Activated gamma-delta T cell treated with Interleukin-2 at 50 U/mL for 16 hours (primary cell): ENCODE measurements at regions not wholly inside any gene's neighbourhood (a gene's known extent, or its start where the extent isn't known, plus 50 kb on each side); places are given as distances from the start of the nearest gene placed in this dataset.
A peak's percentile ranks its signal among the peaks of the same experiment; 100 is the strongest.
"Not testable (repeated sequence)": the region's sequence is repeated elsewhere in the genome, so short reads cannot be mapped to it uniquely, and the experiment has no call there.

Experiments used
- DNase-seq: peaks from one replicate; pipeline ENCODE4 v3.0.0-alpha.2; 2020

DNA sequence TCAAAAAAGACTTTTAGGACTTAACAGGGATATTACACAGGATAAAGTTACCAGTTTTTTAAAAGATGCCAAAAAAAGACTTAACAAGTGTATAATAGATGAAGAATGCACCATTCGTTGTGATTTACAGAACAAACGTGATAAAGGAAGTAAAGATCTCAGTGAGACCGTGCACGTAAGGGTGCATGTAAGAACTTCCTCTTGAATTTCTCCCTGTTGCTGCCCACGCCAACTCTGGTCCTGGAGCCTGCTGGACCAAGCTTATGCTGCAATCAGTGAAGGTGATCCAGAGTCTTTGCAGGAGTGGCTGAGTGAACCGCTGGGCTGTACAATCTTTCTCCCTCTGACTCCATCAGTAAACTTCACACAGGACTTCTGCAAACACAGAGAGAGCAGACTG, 593.7 kb downstream of the TMEM121 start:
- no peak for DNase-seq

DNA sequence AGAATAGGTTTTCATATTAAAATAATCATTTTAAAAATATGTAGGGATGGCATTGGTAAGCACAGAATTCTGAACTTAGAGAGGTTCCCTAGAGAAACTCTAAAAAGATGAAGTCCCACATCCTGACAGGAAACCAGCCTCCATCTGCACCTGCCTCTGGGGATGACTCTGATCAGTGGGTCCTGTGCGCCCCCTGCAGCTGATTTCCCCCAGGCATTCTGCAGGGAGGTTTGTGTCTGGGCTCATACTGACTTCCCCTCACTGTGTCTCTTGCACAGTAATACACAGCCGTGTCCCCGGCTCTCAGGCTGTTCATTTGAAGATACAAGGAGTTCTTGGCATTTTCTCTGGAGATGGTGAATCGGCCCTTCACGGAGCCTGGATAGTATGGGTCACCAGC, 602.9 kb downstream of the TMEM121 start:
- DNase-seq: peak; percentile 23

DNA sequence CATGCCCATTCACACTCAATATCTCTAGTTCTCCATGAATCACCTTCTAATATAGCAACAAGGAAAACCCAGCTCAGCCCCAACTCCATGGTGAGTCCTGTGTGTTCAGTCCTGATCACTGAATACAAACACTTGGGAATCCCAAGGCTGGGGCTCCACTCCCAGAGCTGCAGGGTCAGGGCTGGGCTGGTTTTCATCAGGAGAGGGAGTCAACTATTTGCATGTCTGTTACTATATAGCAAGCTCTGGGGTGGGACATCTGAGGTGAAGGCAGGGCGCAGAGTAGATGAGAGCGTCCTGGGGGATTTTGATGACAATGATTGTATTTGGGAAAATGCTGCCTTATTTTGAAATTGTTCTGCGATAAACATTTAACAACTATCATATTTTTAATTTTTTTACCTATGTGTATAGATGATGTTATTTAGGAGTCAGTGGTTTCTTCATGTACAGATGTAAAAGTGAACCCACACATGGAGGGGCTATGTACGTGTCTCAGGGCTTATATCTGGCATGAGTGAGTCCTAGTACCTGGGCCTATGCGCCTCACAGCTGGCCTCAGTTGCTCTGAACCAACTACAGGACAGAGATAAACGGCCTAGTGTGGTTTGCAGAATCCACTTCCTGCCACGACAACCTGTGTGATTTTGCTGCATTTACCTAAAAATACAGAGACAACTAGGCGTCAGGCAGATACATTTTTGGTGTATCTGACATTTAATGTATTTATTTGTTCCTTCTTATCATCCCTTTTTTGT, 603.7 kb downstream of the TMEM121 start:
- not testable (repeated sequence) for DNase-seq

DNA sequence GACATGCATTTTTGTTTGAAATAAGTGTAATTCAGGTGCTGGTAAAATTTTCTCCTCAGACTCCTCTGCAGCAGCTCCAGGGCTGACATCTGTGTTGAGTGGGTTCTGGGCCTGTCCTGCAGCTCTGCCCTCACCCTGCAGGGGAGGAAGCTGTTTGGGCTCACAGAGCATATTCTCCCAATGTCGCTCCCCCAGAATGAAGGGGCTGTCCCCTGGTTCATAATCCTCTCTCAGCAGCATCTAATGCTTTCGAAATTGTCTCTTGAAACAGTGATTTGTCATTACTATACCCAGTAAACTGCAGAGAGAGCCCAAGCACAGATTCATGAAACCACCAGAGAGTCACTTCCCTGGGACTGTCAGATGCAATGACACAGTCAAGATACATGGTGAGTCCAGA, 606.7 kb downstream of the TMEM121 start:
- DNase-seq: not testable (repeated sequence)

DNA sequence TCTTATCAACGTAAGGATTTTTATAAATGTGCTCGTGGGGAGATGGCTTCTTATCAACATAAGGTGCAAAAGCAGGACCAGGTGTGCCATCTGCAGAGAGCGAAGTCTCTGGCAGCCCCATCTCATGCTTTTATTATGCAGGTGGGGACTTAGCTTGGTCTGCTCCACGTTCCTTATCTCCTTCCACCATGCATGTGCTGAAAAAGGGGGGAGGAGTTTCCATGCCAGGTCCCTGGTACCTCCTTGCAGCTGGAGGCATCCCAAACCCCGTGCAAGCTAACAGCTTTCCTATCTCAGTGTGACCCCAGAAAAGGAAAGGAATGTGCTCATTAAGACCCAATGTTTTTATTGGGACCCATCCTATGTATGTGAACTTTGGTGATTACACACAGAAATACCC, 608.5 kb downstream of the TMEM121 start:
- DNase-seq: no peak

DNA sequence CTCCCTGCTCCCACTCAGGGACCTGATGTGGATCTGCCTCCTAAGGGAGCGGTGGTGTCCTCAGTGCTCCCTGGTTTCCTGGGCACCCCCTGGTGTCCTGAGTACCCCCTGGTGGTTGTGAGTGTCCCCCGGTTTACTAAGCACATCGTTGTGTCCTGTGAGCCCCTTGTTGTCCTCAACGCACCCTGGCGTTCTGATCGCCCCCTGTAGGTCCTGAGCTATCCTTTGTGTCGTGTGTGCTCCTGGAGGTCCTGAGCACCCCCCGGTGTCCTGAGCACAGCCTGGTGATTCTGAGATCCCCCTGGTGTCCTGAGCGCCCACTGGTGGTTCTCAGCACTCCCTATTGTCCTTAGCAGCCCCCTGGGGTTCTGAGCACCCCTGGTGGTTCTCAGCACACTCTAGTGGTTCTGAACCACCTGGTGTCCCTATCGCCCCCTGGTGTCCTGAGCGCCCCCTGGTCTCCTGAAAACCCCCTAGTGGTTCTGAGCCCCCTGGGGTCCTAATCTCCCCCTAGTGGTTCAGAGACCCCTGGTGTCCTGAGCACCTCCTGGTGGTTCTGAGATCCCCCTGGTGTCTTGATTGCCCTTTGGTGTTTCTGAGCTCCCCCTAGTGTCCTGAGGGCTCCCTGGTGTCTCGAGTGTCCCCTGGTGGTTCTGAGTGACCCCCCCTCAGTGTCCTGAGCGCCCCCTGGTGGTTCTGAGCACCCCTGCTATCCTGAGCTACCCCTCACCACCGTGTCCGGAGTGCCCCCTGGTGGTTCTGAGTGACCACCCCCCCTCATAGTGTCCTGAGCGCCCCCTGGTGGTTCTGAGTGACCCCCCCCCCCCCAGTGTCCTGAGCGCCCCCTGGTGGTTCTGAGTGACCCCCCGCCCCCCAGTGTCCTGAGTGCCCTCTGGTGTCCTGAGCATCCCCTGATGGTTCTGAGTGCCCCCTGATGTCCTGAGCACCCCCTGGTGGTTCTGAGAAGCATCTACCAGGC, 615.1 kb downstream of the TMEM121 start:
- no peak for DNase-seq

DNA sequence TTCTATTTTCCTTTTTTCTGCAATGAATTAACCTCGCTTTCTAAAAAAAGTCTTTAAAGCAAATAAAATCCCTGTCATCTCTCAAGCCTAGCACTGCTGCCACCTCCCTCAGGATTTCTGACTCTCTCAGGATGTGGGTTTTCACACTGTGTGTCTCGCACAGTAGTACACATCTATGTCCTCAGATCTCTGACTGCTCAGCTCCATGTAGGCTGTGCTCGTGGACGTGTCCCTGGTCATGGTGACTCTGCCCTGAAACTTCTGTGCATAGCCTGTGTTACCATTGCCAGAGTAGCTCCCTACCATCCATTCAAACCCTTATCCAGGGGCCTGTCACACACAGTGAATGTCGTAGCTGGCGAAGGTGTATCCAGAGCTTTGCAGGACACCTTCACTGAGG, 619.3 kb downstream of the TMEM121 start:
- peak; percentile 38 for DNase-seq

DNA sequence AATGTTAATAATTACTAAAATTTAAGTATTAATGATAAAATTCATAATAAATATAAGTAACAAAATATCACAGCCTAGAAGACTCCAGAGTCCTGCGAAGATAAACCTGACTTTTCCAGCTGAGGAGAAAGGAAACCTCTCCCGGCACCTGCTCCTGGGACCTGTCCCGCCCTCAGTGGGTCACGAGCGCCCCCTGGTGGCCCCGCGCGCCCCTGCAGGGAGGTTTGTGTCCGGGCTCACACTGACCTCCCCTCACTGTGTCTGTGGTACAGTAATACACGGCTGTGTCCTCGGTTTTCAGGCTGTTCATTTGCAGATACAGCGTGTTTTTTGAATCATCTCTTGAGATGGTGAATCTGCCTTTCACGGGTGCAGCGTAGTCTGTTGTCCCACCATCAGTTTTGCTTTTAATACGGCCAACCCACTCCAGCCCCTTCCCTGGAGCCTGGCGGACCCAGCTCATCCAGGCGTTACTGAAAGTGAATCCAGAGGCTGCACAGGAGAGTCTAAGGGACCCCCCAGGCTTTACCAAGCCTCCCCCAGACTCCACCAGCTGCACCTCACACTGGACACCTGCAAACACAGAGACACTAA, 627.1 kb downstream of the TMEM121 start:
- DNase-seq: peak; percentile 90

DNA sequence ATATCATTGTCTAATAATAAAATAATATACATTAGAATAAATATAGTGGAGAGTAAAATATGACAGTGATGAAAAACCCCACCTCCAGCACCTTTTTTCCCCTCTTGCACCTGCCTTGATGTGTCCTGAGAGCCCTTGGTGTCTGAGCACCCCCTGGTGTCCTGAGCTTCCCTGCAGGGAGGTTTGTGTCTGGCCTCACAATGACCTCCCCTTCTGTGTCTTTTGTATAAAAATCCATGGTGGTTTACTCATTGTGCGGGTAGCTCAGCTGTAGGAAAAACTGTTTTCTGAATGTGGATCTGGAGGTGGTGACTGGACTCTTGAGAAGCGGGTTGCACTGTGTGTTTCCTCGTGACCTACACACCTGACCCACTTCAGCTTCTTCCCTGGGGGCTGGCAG, 636.9 kb downstream of the TMEM121 start:
- DNase-seq: no peak

DNA sequence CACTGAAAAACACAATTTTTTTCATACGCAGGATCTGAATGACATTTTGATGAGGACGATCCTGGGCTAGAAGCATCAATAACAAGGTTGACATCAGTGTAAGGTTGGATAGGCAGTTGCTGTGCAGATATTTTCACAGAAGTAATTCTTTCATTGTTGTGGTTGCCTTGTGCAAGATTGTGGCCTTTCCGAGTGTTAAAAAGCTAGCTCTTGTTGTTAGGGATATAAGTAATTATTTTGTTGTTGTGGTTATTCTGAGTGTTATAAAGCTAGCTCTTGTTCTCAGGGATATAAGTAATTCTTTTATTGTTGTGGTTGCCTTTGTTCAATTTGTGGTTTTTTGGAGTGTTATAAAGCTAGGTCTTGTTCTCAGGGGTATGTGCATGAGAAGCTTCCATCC, 637.4 kb downstream of the TMEM121 start:
- DNase-seq: not testable (repeated sequence)

DNA sequence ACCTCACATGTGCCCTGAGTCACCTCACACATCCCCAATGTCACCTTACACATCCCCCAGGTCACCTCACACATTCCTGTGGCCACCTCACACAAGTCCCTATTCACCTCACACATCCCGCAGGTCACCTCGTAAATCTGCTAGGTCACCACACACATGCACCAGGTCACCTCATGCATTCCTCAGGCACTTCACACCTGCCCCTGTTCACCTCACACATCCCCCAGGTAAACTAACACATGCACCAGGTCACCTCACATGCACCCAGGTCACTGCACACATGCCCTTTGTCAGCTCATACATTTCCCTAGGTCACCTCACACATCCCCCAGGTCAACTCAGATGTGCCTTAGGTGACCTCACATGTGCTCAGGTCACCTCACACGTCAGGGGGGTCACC, 639.8 kb downstream of the TMEM121 start:
- no peak for DNase-seq

DNA sequence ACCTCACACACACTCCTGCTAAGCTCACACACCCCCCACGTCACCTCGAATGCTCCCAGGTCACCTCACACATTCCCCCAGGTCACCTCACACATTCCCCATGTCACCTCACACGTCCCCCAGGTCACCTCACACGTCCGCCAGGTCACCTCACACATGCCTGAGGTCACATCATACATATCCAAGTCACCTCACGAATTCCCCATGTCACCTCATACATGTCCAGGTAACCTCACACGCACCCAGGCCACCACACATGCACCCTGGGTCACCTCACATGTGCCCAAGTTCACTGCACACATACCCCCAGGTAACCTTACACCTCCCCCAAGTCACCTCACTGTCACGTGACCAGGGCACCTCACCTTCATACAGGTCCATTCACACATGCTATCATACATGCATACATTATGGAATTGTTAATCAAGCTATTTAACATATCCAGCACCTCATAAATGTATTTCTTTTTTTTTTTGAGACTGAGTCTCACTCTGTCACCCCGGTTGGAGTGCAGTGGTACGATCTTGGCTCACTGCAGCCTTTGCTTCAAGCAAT, 640.3 kb downstream of the TMEM121 start:
- DNase-seq: no peak

DNA sequence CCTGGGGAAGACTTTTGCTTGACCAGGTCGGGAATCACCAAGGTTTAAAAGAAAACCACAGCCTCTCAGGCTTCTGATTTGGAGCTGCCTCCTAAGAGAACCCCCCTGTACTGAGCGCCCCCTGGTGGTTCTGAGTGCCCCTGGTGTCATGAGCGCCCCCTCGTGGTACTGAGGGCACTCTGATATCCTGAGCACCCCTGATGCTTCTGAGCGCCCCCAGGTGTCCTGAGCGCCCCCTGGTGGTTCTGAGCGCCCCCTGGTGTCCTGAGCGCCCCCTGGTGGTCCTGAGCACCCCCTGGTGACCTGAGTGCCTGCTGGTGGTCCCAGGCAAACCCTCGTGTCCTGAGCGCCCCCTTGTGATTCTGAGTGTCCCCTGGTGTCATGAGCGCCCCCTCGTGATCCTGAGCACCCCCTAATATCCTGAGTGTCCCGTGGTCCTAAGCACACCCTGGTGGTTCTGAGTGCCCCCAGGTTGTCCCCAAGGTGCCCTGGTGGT, 643.8 kb downstream of the TMEM121 start:
- peak; percentile 53 for DNase-seq

DNA sequence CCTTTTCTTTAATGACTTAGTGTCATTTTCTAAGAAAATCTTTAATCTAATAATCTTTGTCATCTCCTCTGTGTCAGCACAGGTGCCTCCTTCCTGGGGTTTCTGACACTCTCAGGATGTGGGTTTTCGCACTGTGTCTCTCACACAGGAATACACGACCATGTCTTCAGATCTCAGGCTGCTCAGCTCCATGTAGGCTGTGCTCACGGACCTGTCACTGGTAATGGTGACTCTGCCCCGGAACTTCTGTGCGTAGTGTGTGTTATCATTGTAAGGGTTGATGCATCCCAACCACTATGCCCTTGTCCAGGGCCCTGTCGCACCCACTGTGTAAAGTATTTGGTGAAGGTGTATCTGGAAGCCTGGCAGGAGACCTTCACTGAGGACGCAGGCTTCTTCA, 647.8 kb downstream of the TMEM121 start:
- peak; percentile 71 for DNase-seq

DNA sequence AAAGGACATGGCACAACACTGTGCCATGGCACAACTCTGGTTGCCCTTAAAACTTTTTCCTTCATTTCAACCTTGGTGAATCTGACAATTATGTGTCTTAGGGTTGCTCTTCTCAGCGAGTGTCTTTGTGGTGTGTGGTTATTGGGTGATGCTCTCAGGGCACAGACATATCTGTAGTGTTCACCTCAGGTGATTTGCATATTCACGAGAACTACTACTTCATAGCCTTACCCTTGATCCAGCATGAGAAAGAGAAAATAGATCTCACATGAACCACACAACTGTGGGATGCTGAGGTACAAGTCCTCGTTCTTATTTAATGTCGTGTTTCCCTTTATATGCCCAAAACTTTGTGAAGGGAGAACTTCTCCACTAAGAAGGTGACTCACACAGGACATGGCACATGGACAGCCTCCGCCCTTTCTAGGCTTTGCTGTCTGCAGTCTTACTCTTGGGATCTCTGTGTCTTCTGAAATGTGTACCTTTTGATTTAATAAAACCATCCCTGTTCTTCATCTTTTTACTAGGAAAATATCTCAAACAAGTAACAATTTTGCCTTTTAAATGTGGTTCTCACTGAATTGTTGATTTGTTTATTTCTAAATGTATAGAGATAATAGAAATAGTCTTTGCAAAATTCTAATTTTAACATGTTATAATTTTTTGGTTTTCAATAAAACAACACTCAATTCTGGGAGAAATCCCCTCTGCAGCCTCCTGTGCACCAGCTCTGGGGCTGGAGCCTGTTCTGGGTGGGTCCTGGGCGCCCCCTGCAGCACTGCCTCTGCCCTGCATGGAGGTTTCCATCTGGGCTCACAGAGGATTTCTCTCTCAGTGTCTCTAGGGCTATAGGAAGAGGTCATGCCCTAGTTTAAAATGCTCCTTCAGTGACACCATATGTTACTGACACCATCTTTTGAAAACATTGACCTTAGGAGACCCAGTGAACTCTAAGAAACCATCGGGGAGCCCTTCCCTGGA, 651.2 kb downstream of the TMEM121 start:
- DNase-seq: peak; percentile 35

DNA sequence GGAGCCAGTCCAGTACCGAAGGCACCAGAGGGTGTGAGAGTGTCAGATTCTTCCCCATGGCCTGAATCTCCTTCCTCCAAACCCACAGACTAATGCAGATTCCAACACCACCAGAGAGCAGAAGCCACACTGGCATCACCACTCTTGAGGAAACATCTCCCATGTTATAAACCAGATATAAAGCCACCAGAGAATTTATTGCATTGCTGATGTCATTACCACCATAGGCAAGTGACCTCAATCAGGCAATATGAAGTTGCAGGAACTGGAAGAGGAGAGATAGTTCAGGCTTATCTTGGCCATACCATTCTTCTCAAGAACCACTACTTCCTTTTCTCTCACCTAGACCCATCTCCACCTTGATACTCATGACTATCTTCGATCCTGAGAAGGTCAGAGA, 653.4 kb downstream of the TMEM121 start:
- no peak for DNase-seq

DNA sequence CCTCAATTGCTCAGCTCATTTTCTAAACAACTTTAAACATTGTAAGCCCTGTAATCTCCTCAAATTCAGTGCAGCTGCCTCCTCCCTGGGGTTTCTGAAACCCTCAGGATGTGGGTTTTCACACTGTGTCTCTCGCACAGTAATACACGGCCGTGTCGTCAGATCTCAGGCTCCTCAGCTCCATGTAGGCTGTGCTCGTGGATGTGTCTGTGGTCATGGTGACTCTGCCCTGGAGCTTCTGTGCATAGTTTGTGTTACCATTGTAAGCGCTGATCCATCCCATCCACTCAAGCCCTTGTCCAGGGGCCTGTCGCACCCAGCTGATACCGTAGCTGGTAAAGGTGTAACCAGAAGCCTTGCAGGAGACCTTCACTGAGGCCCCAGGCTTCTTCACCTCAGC, 658.4 kb downstream of the TMEM121 start:
- DNase-seq: peak; percentile 73

DNA sequence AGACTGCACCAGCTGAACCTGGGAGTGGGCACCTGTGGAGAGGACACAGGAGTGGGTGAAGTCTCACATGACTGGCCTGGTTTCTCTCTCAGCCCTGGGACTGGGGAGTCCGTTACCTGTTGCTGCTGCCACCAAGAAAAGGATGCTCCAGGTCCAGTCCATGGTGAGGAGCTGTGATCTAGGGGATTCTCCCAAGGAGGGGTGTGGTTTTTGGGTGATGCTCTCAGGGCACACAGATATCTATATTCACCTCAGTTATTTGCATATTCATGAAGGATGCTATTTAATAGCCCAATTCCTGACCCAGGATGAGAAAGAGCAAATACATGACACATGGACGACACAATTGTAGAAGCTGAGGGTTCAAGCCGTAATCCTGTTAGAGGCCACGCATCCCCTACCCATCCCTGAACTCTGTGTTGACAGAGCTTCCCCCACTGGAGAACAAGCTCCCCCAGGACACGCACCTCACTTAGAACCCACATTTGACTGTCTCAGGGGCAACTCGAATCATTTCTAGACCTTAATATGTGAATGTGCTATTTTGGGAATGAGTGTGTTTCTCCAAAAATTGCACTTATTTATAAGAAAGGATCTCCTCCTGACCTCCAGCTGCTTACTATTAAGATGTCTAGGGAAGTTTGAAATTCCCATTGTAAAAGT, 658.9 kb downstream of the TMEM121 start:
- DNase-seq: not testable (repeated sequence)

DNA sequence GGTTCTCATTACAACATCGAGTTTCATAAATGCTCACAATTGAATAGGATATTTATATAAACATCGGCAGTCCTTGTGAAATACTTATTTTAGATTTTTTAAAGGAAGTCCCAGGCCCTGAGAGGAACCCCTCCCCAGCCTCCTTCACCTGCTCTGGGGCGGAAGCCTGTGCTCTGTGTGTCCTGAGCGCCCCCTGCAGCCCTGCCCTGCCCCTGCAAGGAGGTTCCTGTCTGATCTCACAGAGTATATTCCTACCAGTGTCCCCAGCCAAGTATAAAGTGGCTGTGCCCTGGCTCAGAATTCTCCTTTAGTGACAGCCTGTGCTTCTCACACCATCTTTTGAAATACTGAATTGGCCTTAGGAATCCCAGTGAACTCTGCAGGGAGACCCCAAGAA, 659.5 kb downstream of the TMEM121 start:
- peak; percentile 68 for DNase-seq

DNA sequence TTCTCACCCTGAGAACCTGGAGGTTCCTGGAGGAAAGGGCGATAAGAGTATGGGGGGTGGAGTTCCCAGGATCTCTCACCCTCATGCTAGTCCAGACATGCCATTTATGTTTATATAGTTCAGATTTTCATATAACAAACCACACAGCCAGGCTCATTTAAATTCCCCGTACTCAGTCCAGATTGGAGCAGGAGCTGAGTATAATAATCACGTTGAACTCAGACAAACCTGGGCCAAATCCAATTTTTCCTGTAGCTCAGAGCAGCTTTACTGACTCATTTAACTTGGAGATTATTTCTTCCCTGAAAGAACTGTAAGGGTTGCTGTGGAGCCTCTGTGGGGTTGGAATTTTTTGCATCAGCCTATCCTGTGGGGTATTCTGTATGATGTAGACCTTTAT, 660.8 kb downstream of the TMEM121 start:
- DNase-seq: no peak

DNA sequence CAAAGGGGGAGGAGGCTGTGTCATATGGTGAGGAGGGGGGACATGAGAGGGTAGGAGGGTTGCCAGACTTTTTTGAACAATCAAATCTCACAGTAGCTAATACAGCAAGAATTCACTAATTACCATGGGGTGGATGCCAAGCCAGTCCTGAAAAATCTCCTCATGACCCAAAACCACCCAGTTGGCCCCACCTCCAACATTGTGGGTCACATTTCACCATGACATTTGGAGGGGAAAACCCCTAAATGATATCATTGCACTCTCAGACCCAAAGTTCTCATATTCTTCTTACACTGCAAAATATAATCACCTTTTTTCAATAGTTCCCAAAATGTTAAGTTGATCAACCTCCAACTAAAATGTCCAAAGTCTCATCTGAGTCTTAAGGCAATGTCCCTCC, 666.3 kb downstream of the TMEM121 start:
- DNase-seq: not testable (repeated sequence)
